Psoas muscle (tissue), 7 donors: ENCODE measurements at regions not wholly inside any gene's neighbourhood (a gene's known extent, or its start where the extent isn't known, plus 50 kb on each side); places are given as distances from the start of the nearest gene placed in this dataset.

Experiments used
- ATAC-seq, 4 donors: fragments of 200-7000 bp; cut with Tn5 transposase; one replicate each; pipeline ENCODE4 v1.9.1; 2020; ENCODE audit warnings: moderate library complexity in 3 of 4, mild to moderate bottlenecking in 2 of 4
- DNase-seq, 2 donors: peaks; one replicate each; pipeline ENCODE4 v3.0.0-alpha.2; 2020
- H3K27ac ChIP-seq: fragments of 200-600 bp; one replicate; pipeline ENCODE4 v1.8.0; 2022
- H3K27me3 ChIP-seq, 3 donors: fragments of 200-600 bp in 1 of 3; one replicate each; pipeline versions ENCODE4 v1.6.1 to v1.8.0; 2013 to 2022; ENCODE audit warnings: low read length in 2 of 3, mild to moderate bottlenecking in 2 of 3, moderate library complexity in 1 of 3; ENCODE audit not compliant: insufficient read depth in 3 of 3
- H3K36me3 ChIP-seq, 2 donors: fragments of 200-600 bp in 1 of 2; one replicate each; pipeline versions ENCODE4 v1.6.1 to v1.8.0; 2013 to 2022; ENCODE audit warnings: low read depth in 1 of 2, mild to moderate bottlenecking in 1 of 2, moderate library complexity in 1 of 2; ENCODE audit not compliant: insufficient read depth in 1 of 2
- H3K4me1 ChIP-seq: fragments of 200-600 bp; one replicate; pipeline ENCODE4 v1.8.0; 2022
- H3K4me3 ChIP-seq: fragments of 200-600 bp; one replicate; pipeline ENCODE4 v1.8.0; 2022; ENCODE audit warnings: mild to moderate bottlenecking
- H3K9me3 ChIP-seq: fragments of 200-600 bp; one replicate; pipeline ENCODE4 v1.8.0; 2022
- CTCF ChIP-seq: fragments of 200-600 bp; IDR thresholded peaks from one replicate; pipeline ENCODE4 v1.8.0; 2022; ENCODE audit warnings: antibody characterized with exemption
- WGBS, 3 donors: extraction: QIAGEN DNeasy Blood & Tissue Kit; methylation state at CpG; one replicate each; pipeline versions ENCODE4 v1.1.6 to v1.1.7; 2013; 5-methylcytosine and 5-hydroxymethylcytosine counted together
- intact Hi-C, 2 donors: fragments of 100-400 bp; cut with DNase I; formaldehyde crosslinking; loops; one replicate each; pipeline versions ENCODE4 v1.11.0 to v1.14.2; 2022
- donor health status: healthy with polysubstance abuse.
- donor health status: DM: no; HTN: no; CAD: no; lungs with moderate emphysema.
- donor health status: Bipolar disorder and iron deficiency.
- donor health status: healthy.
- donor health status: DM: yes; HTN: yes; CAD: no.
- donor health status: DM: no; HTN: no; CAD: no.
- donor health status: DM: yes; HTN: yes; CAD: no.

GRCh38 chr2:239737144-239737463, 288.0 kb downstream of the NDUFA10 start:
- DNase-seq: peak in 1 of 2 donors; percentile 23
- no peaks in the 10 kb centered on the region for H3K9me3 ChIP-seq
- intact Hi-C loops: no loop called here
- no peak overlapping the region for H3K4me3 ChIP-seq
- no peak overlapping the region for H3K27ac ChIP-seq
- no peaks in the 10 kb centered on the region for H3K36me3 ChIP-seq
- no peak for TF ChIP-seq CTCF
- ATAC-seq: no peak
- WGBS, 3 donors: 90 to 94% (median 93%) methylated on average over 8 to 9 of the region's 10 CpGs
- no peaks in the 10 kb centered on the region for H3K27me3 ChIP-seq
- H3K4me1 ChIP-seq: no peaks in the 10 kb centered on the region

- ATAC-seq (peak in 2 of 4 donors; percentile 36), DNase-seq (peak in 1 of 2 donors; percentile 44)
- Histone ChIP-seq H3K27ac (no peak overlapping the region), H3K27me3 (no peaks in the 10 kb centered on the region), H3K4me3 (no peak overlapping the region), H3K4me1 (no peaks in the 10 kb centered on the region), H3K36me3 (no peaks in the 10 kb centered on the region), H3K9me3 (no peaks in the 10 kb centered on the region)
- intact Hi-C loops: no loop called here
- WGBS, 3 donors: 87 to 95% (median 91%) methylated on average over 37 to 39 of the region's 39 CpGs
- TF ChIP-seq CTCF: no peak
These were observed 288.6 kb downstream of the NDUFA10 start for GRCh38 chr2:239736358-239737143.

GRCh38 chr2:239735829-239736357, 289.2 kb downstream of the NDUFA10 start:
- Histone ChIP-seq H3K9me3 (no peaks in the 10 kb centered on the region), H3K27ac (no peak overlapping the region), H3K4me1 (no peaks in the 10 kb centered on the region), H3K36me3 (no peaks in the 10 kb centered on the region), H3K4me3 (no peak overlapping the region), H3K27me3 (no peaks in the 10 kb centered on the region)
- no peak for TF ChIP-seq CTCF
- DNase-seq: peak in 1 of 2 donors; percentile 41
- ATAC-seq: no peak
- 55 to 64% (median 57%) methylated on average over 14 to 16 of the region's 16 CpGs for WGBS, 3 donors
- intact Hi-C loops: no loop called here

DNA sequence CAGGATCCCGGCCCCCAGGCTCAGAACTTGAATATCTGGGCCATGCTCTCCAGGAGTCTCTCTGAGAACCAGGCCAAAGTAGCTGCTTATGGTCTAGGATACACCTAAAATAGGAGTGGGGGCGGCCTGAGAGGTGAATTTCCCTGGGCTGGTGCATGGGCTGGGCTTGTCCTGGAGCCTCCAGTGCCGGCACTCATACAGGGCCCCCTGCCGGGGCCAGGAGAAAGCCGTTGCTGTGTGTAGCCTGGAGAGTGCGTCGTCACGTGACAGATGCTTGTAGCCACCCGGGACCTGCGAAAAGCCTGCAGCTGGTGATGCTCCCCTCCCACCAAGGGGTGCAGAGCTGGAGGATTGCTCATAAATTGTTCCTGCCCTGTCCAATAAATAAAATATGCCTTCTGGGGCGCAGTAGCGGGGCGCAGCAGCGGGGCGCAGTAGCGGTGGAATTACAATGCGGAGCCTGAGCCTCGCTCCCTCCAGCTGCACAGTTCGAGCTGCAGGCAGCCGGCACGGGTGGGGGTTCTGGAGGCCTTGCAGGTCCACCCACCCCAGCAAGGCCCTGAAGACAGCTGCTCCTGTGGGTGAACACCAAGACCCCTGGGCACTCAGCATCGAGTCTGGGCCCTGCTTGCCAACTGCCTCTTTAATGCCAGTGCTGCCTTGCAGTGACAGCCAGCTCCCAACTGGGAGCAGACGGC, 289.9 kb downstream of the NDUFA10 start:
- ATAC-seq: peak in 3 of 4 donors; percentile 65 to 79 (median 77)

More for the DNA sequence above, 289.9 kb downstream of the NDUFA10 start:
- no peaks in the 10 kb centered on the region for H3K36me3 ChIP-seq
- peak; percentile 8 for TF ChIP-seq CTCF
- intact Hi-C loops: no loop called here
- no peaks in the 10 kb centered on the region for H3K9me3 ChIP-seq
- H3K4me1 ChIP-seq: no peaks in the 10 kb centered on the region
- H3K27ac ChIP-seq: no peak overlapping the region
- H3K4me3 ChIP-seq: no peak overlapping the region
- DNase-seq: peak in 1 of 2 donors; percentile 61
- H3K27me3 ChIP-seq: no peaks in the 10 kb centered on the region
- 36 to 50% (median 40%) methylated on average over 23 of the region's 23 CpGs for WGBS, 3 donors
